ENCODE measurements at regions not wholly inside any gene's neighbourhood (a gene's known extent, or its start where the extent isn't known, plus 50 kb on each side); places are given as distances from the start of the nearest gene placed in this dataset.

GRCh38 chr16:61320791-61321190 is 715.4 kb downstream of the CDH8 start:
- H3K4me2 ChIP-seq (ENCODE audit: low read length), result no peak overlapping the region
- no peaks in the 10 kb centered on the region for H3K79me2 ChIP-seq (replicated peaks; ENCODE audit: insufficient read depth, low read length)
- H4K20me1 ChIP-seq (ENCODE audit: insufficient read depth), result no peaks in the 10 kb centered on the region
- no peak overlapping the region for H3K4me3 ChIP-seq (ENCODE audit: low read length)
- H3F3A ChIP-seq (ENCODE audit: insufficient read depth, low read length, poor library complexity, severe bottlenecking), result no peaks in the 10 kb centered on the region
- H3K9ac ChIP-seq (ENCODE audit: low read length), result no peak overlapping the region
- TF ChIP-seq EP300 (conservative IDR thresholded peaks at IDR 0.05; ENCODE audit: poor library complexity, severe bottlenecking) (no peak), MXI1 (conservative IDR thresholded peaks at IDR 0.05; ENCODE audit: poor library complexity, severe bottlenecking) (no peak), TAF1 (IDR thresholded peaks at IDR 0.05; ENCODE audit: low read depth) (no peak), POLR2AphosphoS5 (IDR thresholded peaks at IDR 0.05) (no peak), EZH2 (IDR thresholded peaks at IDR 0.05; ENCODE audit: borderline replicate concordance, insufficient read depth, low read length, poor library complexity, severe bottlenecking) (no peak), CTCF (IDR thresholded peaks at IDR 0.05; ENCODE audit: poor library complexity, severe bottlenecking) (no peak), RAD21 (conservative IDR thresholded peaks at IDR 0.05) (no peak)
- H2AFZ ChIP-seq (ENCODE audit: low read depth, low read length), result no peak overlapping the region
- no peaks in the 10 kb centered on the region for H3K9me2 ChIP-seq (ENCODE audit: insufficient read depth, low read length)
- no peak overlapping the region for H3K27ac ChIP-seq (ENCODE audit: low read length)
- H3K9me3 ChIP-seq (ENCODE audit: low read length), result no peaks in the 10 kb centered on the region
- H3K36me3 ChIP-seq (ENCODE audit: insufficient read depth, low read length), result no peaks in the 10 kb centered on the region
- no peaks in the 10 kb centered on the region for H3K27me3 ChIP-seq (ENCODE audit: insufficient read depth, low read depth, low read length)

GRCh38 chr16:61313931-61314330 is 722.3 kb downstream of the CDH8 start:
- no peak overlapping the region for H2AFZ ChIP-seq (ENCODE audit: low read depth, low read length)
- H3K27ac ChIP-seq (ENCODE audit: low read length), result no peak overlapping the region
- no peaks in the 10 kb centered on the region for H3F3A ChIP-seq (ENCODE audit: insufficient read depth, low read length, poor library complexity, severe bottlenecking)
- H3K4me2 ChIP-seq (ENCODE audit: low read length), result no peak overlapping the region
- no peaks in the 10 kb centered on the region for H3K9me2 ChIP-seq (ENCODE audit: insufficient read depth, low read length)
- no peaks in the 10 kb centered on the region for H3K9me3 ChIP-seq (ENCODE audit: low read length)
- no peaks in the 10 kb centered on the region for H3K36me3 ChIP-seq (ENCODE audit: insufficient read depth, low read length)
- H3K27me3 ChIP-seq (ENCODE audit: insufficient read depth, low read depth, low read length), result no peaks in the 10 kb centered on the region
- no peak overlapping the region for H3K4me3 ChIP-seq (ENCODE audit: low read length)
- no peaks in the 10 kb centered on the region for H3K79me2 ChIP-seq (replicated peaks; ENCODE audit: insufficient read depth, low read length)
- H4K20me1 ChIP-seq (ENCODE audit: insufficient read depth), result no peaks in the 10 kb centered on the region
- no peak for TF ChIP-seq POLR2AphosphoS5 (IDR thresholded peaks at IDR 0.05)
- no peak for TF ChIP-seq TAF1 (IDR thresholded peaks at IDR 0.05; ENCODE audit: low read depth)
- TF ChIP-seq CTCF (IDR thresholded peaks at IDR 0.05; ENCODE audit: poor library complexity, severe bottlenecking), result no peak
- TF ChIP-seq EZH2 (IDR thresholded peaks at IDR 0.05; ENCODE audit: borderline replicate concordance, insufficient read depth, low read length, poor library complexity, severe bottlenecking), result no peak
- no peak for TF ChIP-seq RAD21 (conservative IDR thresholded peaks at IDR 0.05)
- TF ChIP-seq SMC3 (conservative IDR thresholded peaks at IDR 0.05; ENCODE audit: poor library complexity), result no peak
- no peak for TF ChIP-seq EP300 (conservative IDR thresholded peaks at IDR 0.05; ENCODE audit: poor library complexity, severe bottlenecking)
- no peak for TF ChIP-seq REST (IDR thresholded peaks at IDR 0.05; ENCODE audit: borderline replicate concordance)
- no peak overlapping the region for H3K9ac ChIP-seq (ENCODE audit: low read length)

Data from neural cell (in vitro differentiated cells).